SHP77 (cell line): ENCODE measurements at regions not wholly inside any gene's neighbourhood (a gene's known extent, or its start where the extent isn't known, plus 50 kb on each side); places are given as distances from the start of the nearest gene placed in this dataset.
"Not testable (repeated sequence)": the region's sequence is repeated elsewhere in the genome, so short reads cannot be mapped to it uniquely, and the experiment has no call there.

Experiments
- DNase-seq, 2 experiments: peaks; one replicate each; lab custom pipeline; 2025; lab: John Stamatoyannopoulos, UW

- no peak for DNase-seq
These were observed 262.1 kb downstream of the EIPR1 start for GRCh38 chr2:3115301-3116042.

GRCh38 chr2:3114406-3115185, 263.0 kb downstream of the EIPR1 start:
- DNase-seq, result no peak

GRCh38 chr2:3113769-3114168, 263.8 kb downstream of the EIPR1 start:
- no peak for DNase-seq

- DNase-seq, result no peak
These were observed 264.5 kb downstream of the EIPR1 start for GRCh38 chr2:3113122-3113521.

GRCh38 chr2:3112553-3112952, 265.1 kb downstream of the EIPR1 start:
- DNase-seq, result no peak

- DNase-seq, result no peak
These were observed 265.5 kb downstream of the EIPR1 start for GRCh38 chr2:3112131-3112530.

- DNase-seq, result no peak
These were observed 266.5 kb downstream of the EIPR1 start for GRCh38 chr2:3110994-3111666.

GRCh38 chr2:3110555-3110954, 267.1 kb downstream of the EIPR1 start:
- no peak for DNase-seq

GRCh38 chr2:3108710-3109702, 268.6 kb downstream of the EIPR1 start:
- no peak for DNase-seq

GRCh38 chr2:3108105-3108504, 269.5 kb downstream of the EIPR1 start:
- DNase-seq, result no peak

- DNase-seq, result no peak
These were observed 270.1 kb downstream of the EIPR1 start for GRCh38 chr2:3107567-3107966.

- no peak for DNase-seq
These were observed 271.6 kb downstream of the EIPR1 start for GRCh38 chr2:3105814-3106569.

GRCh38 chr2:3104958-3105813, 272.4 kb downstream of the EIPR1 start:
- DNase-seq, result not testable (repeated sequence)

- DNase-seq, result no peak
These were observed 273.4 kb downstream of the EIPR1 start for GRCh38 chr2:3104261-3104660.

- no peak for DNase-seq
These were observed 274.6 kb downstream of the EIPR1 start for GRCh38 chr2:3102922-3103569.

GRCh38 chr2:3102081-3102921, 275.3 kb downstream of the EIPR1 start:
- DNase-seq, result no peak

GRCh38 chr2:3101016-3101942, 276.3 kb downstream of the EIPR1 start:
- no peak for DNase-seq
